ENCODE measurements at regions not wholly inside any gene's neighbourhood (a gene's known extent, or its start where the extent isn't known, plus 50 kb on each side); places are given as distances from the start of the nearest gene placed in this dataset.

DNA sequence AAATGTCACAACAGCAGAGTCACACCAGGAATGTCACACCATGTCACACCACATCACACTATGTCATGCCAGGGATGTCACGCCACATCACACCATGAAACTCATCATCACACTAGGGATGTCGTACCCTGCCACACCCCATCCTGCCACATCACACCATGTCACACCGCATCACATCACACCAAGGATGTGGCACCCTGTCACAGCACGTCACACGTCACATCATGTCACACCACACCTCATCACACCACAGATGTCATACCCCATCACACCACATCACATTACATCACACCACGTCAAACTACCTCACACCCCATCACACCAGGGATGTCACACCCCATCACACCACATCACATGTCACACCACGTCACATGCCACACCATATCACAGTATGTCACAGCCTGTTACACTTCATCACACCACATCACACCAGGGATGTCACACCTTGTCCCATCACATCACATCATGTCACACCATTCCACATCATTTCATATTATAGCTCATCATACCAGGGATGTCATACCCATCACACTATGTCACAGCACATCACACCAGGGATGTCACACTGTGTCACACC lies 90.9 kb downstream of the TMEM121 start:
- ATAC-seq (no peak), DNase-seq (ENCODE audit: low spot score) (no peak), FAIRE-seq (no peak)
- intact Hi-C loops (cut with micrococcal nuclease; ENCODE audit: unreplicated experiment) (no loop called here), in situ Hi-C loops (cut with HindIII; ENCODE audit: extremely low pct_ligation_motif_present, low pct_unique_long_range_greater_than_20kb) (no loop called here)
- H2AFZ ChIP-seq (ENCODE audit: low read length) = no peak overlapping the region
- CTCF ChIA-PET (ENCODE audit: low intra/inter-chr PET ratio, low total read pairs) = no interaction called here
- WGBS (ENCODE audit: low lambda C conversion rate) = 20% methylated on average over 7 of the region's 7 CpGs
- H4K20me1 ChIP-seq (ENCODE audit: insufficient read depth, low read length) = no peaks in the 10 kb centered on the region
- H3K4me3 ChIP-seq (replicated peaks in 1 of 3; ENCODE audit: insufficient read depth in 1 of 3, low read depth in 2 of 3, low read length in 3 of 3) = no peak overlapping the region
- H3K4me1 ChIP-seq (ENCODE audit: insufficient read depth, low read length) = no peaks in the 10 kb centered on the region
- no peak for TF ChIP-seq TBX3 (IDR thresholded peaks at IDR 0.05; ENCODE audit: borderline replicate concordance)
- TF ChIP-seq SOX6 (IDR thresholded peaks at IDR 0.05) = no peak
- TF ChIP-seq SOX6 (CRISPR knock-in tag; IDR thresholded peaks at IDR 0.05) = no peak
- TF ChIP-seq, protein P1, sequence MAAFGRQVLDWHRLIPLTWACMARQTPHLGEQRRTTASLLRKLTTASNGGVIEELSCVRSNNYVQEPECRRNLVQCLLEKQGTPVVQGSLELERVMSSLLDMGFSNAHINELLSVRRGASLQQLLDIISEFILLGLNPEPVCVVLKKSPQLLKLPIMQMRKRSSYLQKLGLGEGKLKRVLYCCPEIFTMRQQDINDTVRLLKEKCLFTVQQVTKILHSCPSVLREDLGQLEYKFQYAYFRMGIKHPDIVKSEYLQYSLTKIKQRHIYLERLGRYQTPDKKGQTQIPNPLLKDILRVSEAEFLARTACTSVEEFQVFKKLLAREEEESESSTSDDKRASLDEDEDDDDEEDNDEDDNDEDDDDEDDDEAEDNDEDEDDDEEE (CRISPR knock-in tag; IDR thresholded peaks at IDR 0.05) = no peak
- peak; percentile 50; the same call in 1 of the 2 replicates for TF ChIP-seq ATF7 (IDR thresholded peaks at IDR 0.05)
- no peak for TF ChIP-seq ATF7 (CRISPR knock-in tag; IDR thresholded peaks at IDR 0.05)
- TF ChIP-seq, protein P2, sequence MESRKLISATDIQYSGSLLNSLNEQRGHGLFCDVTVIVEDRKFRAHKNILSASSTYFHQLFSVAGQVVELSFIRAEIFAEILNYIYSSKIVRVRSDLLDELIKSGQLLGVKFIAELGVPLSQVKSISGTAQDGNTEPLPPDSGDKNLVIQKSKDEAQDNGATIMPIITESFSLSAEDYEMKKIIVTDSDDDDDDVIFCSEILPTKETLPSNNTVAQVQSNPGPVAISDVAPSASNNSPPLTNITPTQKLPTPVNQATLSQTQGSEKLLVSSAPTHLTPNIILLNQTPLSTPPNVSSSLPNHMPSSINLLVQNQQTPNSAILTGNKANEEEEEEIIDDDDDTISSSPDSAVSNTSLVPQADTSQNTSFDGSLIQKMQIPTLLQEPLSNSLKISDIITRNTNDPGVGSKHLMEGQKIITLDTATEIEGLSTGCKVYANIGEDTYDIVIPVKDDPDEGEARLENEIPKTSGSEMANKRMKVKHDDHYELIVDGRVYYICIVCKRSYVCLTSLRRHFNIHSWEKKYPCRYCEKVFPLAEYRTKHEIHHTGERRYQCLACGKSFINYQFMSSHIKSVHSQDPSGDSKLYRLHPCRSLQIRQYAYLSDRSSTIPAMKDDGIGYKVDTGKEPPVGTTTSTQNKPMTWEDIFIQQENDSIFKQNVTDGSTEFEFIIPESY (CRISPR knock-in tag; IDR thresholded peaks at IDR 0.05) = no peak
- TF ChIP-seq, protein P3, sequence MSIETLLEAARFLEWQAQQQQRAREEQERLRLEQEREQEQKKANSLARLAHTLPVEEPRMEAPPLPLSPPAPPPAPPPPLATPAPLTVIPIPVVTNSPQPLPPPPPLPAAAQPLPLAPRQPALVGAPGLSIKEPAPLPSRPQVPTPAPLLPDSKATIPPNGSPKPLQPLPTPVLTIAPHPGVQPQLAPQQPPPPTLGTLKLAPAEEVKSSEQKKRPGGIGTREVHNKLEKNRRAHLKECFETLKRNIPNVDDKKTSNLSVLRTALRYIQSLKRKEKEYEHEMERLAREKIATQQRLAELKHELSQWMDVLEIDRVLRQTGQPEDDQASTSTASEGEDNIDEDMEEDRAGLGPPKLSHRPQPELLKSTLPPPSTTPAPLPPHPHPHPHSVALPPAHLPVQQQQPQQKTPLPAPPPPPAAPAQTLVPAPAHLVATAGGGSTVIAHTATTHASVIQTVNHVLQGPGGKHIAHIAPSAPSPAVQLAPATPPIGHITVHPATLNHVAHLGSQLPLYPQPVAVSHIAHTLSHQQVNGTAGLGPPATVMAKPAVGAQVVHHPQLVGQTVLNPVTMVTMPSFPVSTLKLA (IDR thresholded peaks at IDR 0.05) = 0 out of 2 replicates have a peak, but pooled peaks have one; percentile 8
- no peak for TF ChIP-seq ZNF614 (CRISPR knock-in tag; IDR thresholded peaks at IDR 0.05; ENCODE audit: borderline replicate concordance)
- TF ChIP-seq POLR2AphosphoS2 (IDR thresholded peaks at IDR 0.05; ENCODE audit: low read depth, low read length) = no peak
- TF ChIP-seq ZNF782 (CRISPR knock-in tag; IDR thresholded peaks at IDR 0.05; ENCODE audit: borderline replicate concordance) = no peak
- peak; percentile 95 for TF ChIP-seq CREB1 (IDR thresholded peaks at IDR 0.05)
- no peak for TF ChIP-seq CREB1 (CRISPR knock-in tag; IDR thresholded peaks at IDR 0.05)
- TF ChIP-seq, protein P4, sequence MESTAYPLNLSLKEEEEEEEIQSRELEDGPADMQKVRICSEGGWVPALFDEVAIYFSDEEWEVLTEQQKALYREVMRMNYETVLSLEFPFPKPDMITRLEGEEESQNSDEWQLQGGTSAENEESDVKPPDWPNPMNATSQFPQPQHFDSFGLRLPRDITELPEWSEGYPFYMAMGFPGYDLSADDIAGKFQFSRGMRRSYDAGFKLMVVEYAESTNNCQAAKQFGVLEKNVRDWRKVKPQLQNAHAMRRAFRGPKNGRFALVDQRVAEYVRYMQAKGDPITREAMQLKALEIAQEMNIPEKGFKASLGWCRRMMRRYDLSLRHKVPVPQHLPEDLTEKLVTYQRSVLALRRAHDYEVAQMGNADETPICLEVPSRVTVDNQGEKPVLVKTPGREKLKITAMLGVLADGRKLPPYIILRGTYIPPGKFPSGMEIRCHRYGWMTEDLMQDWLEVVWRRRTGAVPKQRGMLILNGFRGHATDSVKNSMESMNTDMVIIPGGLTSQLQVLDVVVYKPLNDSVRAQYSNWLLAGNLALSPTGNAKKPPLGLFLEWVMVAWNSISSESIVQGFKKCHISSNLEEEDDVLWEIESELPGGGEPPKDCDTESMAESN (CRISPR knock-in tag; conservative IDR thresholded peaks at IDR 0.05) = no peak
- TF ChIP-seq ZNF354B (CRISPR knock-in tag; IDR thresholded peaks at IDR 0.05) = no peak
- H3K9ac ChIP-seq (ENCODE audit: insufficient read depth, low read depth, low read length) = no peak overlapping the region
- BruUV-seq (replicated peaks) = no TSS peak
- no peaks in the 10 kb centered on the region for H3K79me2 ChIP-seq (ENCODE audit: insufficient read depth, low read length)
- H3K36me3 ChIP-seq (replicated peaks in 1 of 2; ENCODE audit: control insufficient read depth in 1 of 2, insufficient read depth in 2 of 2, low read length in 2 of 2) = no peaks in the 10 kb centered on the region
- H3K9me3 ChIP-seq (ENCODE audit: low read length) = no peaks in the 10 kb centered on the region
- H3K27ac ChIP-seq (ENCODE audit: extremely low read length, insufficient read depth, low read length) = no peak overlapping the region
- peaks cover 0 to 6% of the 10 kb centered on the region in 2 experiments; a peak in 2 of 5 replicates for H3K27me3 ChIP-seq (ENCODE audit: control insufficient read depth in 1 of 2, insufficient read depth in 2 of 2, low read length in 2 of 2)
- no peak overlapping the region for H3K4me2 ChIP-seq (ENCODE audit: low read depth, low read length)
- POLR2A ChIA-PET = no interaction called here

Measured in HepG2 (cell line).